NCI-H1436 treated with DMSO at 0.1 percent for 48 hours (cell line): ENCODE measurements at regions not wholly inside any gene's neighbourhood (a gene's known extent, or its start where the extent isn't known, plus 50 kb on each side); places are given as distances from the start of the nearest gene placed in this dataset.

Source experiments
- DNase-seq: peaks from one replicate; lab custom pipeline; 2025; lab: John Stamatoyannopoulos, UW

GRCh38 chr13:103772576-103772975 is 706.4 kb upstream of the SLC10A2 start:
- no peak for DNase-seq

- no peak for DNase-seq
These were observed 696.3 kb upstream of the SLC10A2 start for GRCh38 chr13:103762523-103762922.

- no peak for DNase-seq
These were observed 693.1 kb upstream of the SLC10A2 start for GRCh38 chr13:103759361-103759760.

GRCh38 chr13:103758222-103758621 is 692.0 kb upstream of the SLC10A2 start:
- no peak for DNase-seq

GRCh38 chr13:103757361-103757760 is 691.1 kb upstream of the SLC10A2 start:
- DNase-seq, result no peak

GRCh38 chr13:103754783-103755182 is 688.6 kb upstream of the SLC10A2 start:
- no peak for DNase-seq

- no peak for DNase-seq
These were observed 668.6 kb upstream of the SLC10A2 start for GRCh38 chr13:103734837-103735236.

GRCh38 chr13:103731959-103732358 is 665.7 kb upstream of the SLC10A2 start:
- DNase-seq, result no peak

- DNase-seq, result no peak
These were observed 664.2 kb upstream of the SLC10A2 start for GRCh38 chr13:103730407-103730806.

- DNase-seq, result no peak
These were observed 660.6 kb upstream of the SLC10A2 start for GRCh38 chr13:103726808-103727207.

- no peak for DNase-seq
These were observed 650.5 kb upstream of the SLC10A2 start for GRCh38 chr13:103716718-103717117.

GRCh38 chr13:103715335-103715734 is 649.1 kb upstream of the SLC10A2 start:
- DNase-seq, result no peak

GRCh38 chr13:103703246-103703645 is 637.0 kb upstream of the SLC10A2 start:
- no peak for DNase-seq

- no peak for DNase-seq
These were observed 631.8 kb upstream of the SLC10A2 start for GRCh38 chr13:103698000-103698399.

GRCh38 chr13:103695320-103695719 is 629.1 kb upstream of the SLC10A2 start:
- DNase-seq, result no peak

- DNase-seq, result no peak
These were observed 628.3 kb upstream of the SLC10A2 start for GRCh38 chr13:103694471-103694870.

- DNase-seq, result no peak
These were observed 627.8 kb upstream of the SLC10A2 start for GRCh38 chr13:103694033-103694432.

- no peak for DNase-seq
These were observed 626.2 kb upstream of the SLC10A2 start for GRCh38 chr13:103692442-103692841.

- DNase-seq, result no peak
These were observed 610.1 kb upstream of the SLC10A2 start for GRCh38 chr13:103676329-103676728.

GRCh38 chr13:103671547-103671946 is 605.3 kb upstream of the SLC10A2 start:
- DNase-seq, result no peak

GRCh38 chr13:103663996-103664395 is 597.8 kb upstream of the SLC10A2 start:
- no peak for DNase-seq

- DNase-seq, result no peak
These were observed 590.1 kb upstream of the SLC10A2 start for GRCh38 chr13:103656311-103656710.

GRCh38 chr13:103640606-103641005 is 574.4 kb upstream of the SLC10A2 start:
- DNase-seq, result no peak

- no peak for DNase-seq
These were observed 573.1 kb upstream of the SLC10A2 start for GRCh38 chr13:103639326-103639725.

- DNase-seq, result no peak
These were observed 572.5 kb upstream of the SLC10A2 start for GRCh38 chr13:103638706-103639105.
